Testis (tissue), 2 donors: ENCODE measurements at regions not wholly inside any gene's neighbourhood (a gene's known extent, or its start where the extent isn't known, plus 50 kb on each side); places are given as distances from the start of the nearest gene placed in this dataset.

ENCODE experiments used
- DNase-seq: peaks from one replicate; pipeline ENCODE4 v3.0.0-alpha.2; 2019
- H3K27ac ChIP-seq, 2 donors: fragments of 200-600 bp; sonication (generic); one replicate each; pipeline ENCODE4 v1.5.1; 2019
- H3K27me3 ChIP-seq: fragments of 200-600 bp; sonication (generic); one replicate; pipeline ENCODE4 v1.5.1; 2019
- H3K36me3 ChIP-seq: fragments of 200-600 bp; sonication (generic); one replicate; pipeline ENCODE4 v1.5.1; 2017; ENCODE audit warnings: low read depth; ENCODE audit errors: missing control alignments
- H3K4me1 ChIP-seq: fragments of 200-600 bp; sonication (generic); one replicate; pipeline ENCODE4 v1.5.1; 2019
- H3K4me3 ChIP-seq, 2 donors: fragments of 200-600 bp; sonication (generic); one replicate each; pipeline ENCODE4 v1.5.1; 2017 to 2019
- H3K9me3 ChIP-seq: fragments of 200-600 bp; sonication (generic); one replicate; pipeline ENCODE4 v1.5.1; 2017
- POLR2A ChIP-seq: fragments of 450-650 bp; IDR thresholded peaks from one replicate; pipeline ENCODE4 v1.6.1; 2017; ENCODE audit warnings: antibody characterized with exemption, mild to moderate bottlenecking, moderate library complexity
- WGBS, 2 donors: methylation state at CpG; one replicate each; pipeline ENCODE4 v1.1.5; 2018; 5-methylcytosine and 5-hydroxymethylcytosine counted together
- intact Hi-C: fragments of 100-400 bp; cut with DNase I; formaldehyde crosslinking; loops from one replicate; pipeline ENCODE4 v1.15.1; 2023; ENCODE audit warnings: low total_unique reads
- TF ChIP-seq, protein P1 (sequence below), 3 experiments: fragments of 450-650 bp in 2 of 3; fragments of 200-600 bp in 1 of 3; sonication (generic) in 1 of 3; IDR thresholded peaks; one replicate each; pipeline ENCODE4 v1.5.1; 2016 to 2019; ENCODE audit warnings: antibody characterized with exemption in 3 of 3, mild to moderate bottlenecking in 2 of 3, moderate library complexity in 1 of 3

DNA sequence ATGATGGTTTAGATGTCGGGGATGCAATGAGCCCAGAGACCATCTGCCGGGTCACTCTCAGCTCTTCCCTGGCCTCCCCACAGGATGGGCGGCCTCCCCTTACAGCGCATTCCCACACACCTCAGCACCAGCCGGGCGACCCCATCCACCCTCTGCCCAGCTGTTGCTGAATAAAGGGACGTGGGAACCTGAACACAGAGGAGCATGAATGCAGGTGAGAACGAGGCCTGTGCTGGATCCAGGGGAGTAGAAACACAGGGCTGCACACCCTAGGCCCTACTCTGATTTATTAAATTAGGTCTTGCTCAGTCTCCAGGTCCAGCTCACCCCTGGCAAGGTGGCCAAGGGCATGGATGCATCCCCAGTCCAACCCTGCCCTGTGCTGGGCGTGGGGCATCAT, 180.5 kb downstream of the CTTN start:
- TF ChIP-seq POLR2A = no peak
- WGBS, 2 donors = 89 to 94% methylated on average over 9 of the region's 9 CpGs
- intact Hi-C loops = no loop called here
- Histone ChIP-seq H3K4me1 (no peaks in the 10 kb centered on the region), H3K27ac (no peak overlapping the region), H3K9me3 (no peaks in the 10 kb centered on the region), H3K36me3 (no peaks in the 10 kb centered on the region), H3K4me3 (no peak overlapping the region), H3K27me3 (no peaks in the 10 kb centered on the region)
- DNase-seq = no peak

DNA sequence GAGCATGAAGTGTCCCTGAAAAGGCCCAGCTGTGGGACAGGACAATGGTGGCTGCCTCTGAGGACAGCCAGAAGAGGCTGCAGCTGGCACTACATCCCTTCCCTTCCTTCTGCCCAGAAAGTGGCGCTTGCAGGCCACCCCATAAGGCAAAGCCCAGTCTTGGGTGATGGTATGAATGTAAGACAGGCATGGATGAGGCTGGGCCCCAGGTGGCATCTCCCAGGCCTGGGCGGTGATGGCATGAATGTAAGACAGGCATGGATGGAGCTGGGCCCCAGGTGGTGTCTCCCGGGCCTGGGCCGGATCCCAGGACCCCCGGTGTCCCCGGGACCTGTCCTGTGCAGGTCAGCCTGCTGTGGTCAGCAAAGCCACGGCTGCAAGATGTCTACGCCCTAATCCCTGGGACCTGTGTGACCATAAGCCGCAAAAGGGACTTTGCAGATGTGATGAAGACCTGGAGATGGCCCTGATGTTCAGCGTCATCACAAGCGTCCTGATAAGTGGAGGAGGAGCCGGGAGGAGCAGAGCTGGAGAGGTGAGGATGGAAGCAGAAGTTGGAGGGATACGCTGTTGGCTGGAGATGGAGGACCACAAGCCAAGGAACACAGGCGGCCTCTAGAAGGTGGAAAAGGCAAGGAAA, 181.1 kb downstream of the CTTN start:
- intact Hi-C loops = no loop called here
- no peak for DNase-seq
- no peak overlapping the region for H3K4me3 ChIP-seq
- 90 to 92% methylated on average over 13 to 14 of the region's 14 CpGs for WGBS, 2 donors
- no peak overlapping the region for H3K27ac ChIP-seq
- no peaks in the 10 kb centered on the region for H3K36me3 ChIP-seq
- H3K9me3 ChIP-seq = no peaks in the 10 kb centered on the region
- no peak for TF ChIP-seq POLR2A
- no peaks in the 10 kb centered on the region for H3K27me3 ChIP-seq
- no peaks in the 10 kb centered on the region for H3K4me1 ChIP-seq

DNA sequence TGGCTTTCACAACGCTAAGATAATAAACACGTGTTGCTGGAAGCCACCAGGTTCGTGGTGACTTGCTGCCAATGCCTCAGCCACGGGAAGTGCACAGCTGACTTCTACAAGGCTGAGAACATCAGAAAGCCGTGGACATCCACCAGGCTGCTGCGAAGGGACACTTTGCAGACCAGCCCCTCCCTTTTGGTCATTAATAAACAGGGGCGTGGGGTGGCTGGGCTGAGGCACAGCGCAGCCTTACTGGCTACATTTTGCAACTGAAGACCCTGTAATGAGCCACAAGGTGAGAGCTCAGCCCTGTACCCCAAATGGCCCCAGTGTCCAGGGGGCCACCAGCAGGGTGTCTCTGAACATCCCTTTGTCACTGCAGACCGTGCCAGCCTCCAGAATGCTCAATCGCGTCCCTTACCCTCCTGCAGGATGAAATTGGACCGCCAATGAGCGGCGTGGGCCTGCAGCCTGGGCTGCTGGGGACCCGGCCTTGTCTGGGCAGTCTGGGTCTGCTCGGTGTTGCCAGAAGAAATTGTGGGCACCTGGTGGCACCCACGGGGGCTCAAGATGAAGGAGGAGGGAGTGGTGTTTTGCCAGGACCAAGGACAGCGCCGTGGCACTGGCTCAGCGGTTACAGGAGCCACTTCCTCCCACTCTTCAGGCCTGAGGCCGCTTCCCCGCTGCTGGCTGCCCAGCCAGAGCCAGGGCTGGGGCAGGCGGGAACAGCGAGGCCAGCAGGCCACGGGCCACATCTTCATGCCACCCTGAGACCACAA, 181.9 kb downstream of the CTTN start:
- H3K27me3 ChIP-seq = no peaks in the 10 kb centered on the region
- H3K36me3 ChIP-seq = no peaks in the 10 kb centered on the region
- H3K27ac ChIP-seq = no peak overlapping the region
- TF ChIP-seq, protein P1, sequence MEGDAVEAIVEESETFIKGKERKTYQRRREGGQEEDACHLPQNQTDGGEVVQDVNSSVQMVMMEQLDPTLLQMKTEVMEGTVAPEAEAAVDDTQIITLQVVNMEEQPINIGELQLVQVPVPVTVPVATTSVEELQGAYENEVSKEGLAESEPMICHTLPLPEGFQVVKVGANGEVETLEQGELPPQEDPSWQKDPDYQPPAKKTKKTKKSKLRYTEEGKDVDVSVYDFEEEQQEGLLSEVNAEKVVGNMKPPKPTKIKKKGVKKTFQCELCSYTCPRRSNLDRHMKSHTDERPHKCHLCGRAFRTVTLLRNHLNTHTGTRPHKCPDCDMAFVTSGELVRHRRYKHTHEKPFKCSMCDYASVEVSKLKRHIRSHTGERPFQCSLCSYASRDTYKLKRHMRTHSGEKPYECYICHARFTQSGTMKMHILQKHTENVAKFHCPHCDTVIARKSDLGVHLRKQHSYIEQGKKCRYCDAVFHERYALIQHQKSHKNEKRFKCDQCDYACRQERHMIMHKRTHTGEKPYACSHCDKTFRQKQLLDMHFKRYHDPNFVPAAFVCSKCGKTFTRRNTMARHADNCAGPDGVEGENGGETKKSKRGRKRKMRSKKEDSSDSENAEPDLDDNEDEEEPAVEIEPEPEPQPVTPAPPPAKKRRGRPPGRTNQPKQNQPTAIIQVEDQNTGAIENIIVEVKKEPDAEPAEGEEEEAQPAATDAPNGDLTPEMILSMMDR (IDR thresholded peaks at IDR 0.05) = no peak
- TF ChIP-seq POLR2A = no peak
- no peak for DNase-seq
- H3K9me3 ChIP-seq = no peaks in the 10 kb centered on the region
- no peaks in the 10 kb centered on the region for H3K4me1 ChIP-seq
- intact Hi-C loops = no loop called here
- 80 to 93% methylated on average over 9 to 21 of the region's 25 CpGs for WGBS, 2 donors
- H3K4me3 ChIP-seq = no peak overlapping the region

DNA sequence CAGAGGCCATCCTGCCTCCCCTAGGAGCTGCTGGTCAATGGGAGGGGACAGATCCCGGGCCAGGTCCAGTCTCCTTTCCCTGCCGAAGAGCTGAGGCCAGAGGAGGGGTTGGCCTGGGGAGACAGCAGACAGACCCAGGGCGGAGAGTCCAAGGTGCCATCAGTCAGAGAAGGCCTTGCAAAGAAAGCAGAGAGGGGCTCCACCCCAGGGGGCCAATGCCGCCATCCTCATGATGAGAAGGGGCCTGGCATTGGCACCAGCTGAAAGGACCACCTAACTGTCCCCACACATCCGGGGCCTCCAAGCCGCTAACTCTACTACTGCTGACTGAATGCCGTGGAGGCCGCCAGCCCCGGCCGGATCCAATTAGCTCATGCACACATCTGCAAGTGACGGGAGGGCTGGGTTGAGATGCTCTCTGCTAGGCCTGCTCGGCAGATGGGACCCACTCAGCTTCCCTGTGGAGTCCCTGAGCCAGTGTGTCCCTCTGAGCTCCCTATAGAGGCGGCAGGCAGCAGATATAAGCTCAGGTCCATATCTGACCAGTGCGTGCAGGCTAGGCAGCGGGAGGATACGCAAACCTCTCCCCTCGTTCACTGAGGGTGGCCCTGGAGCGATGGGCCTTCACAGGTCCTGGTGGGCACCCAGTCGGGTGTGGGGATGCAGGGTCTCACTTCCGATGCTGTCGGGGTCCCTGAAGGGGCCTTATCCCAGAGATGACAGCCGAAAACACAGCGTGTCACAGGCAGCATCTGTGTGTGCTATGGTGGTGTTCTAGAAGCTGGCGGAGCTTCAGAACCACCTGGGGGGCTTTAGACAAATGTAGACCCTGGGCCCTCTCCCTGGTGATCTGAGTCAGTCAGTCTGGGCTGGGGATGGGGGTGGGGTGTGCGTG, 183.9 kb downstream of the CTTN start:
- DNase-seq = no peak
- H3K4me3 ChIP-seq = no peak overlapping the region
- no peaks in the 10 kb centered on the region for H3K27me3 ChIP-seq
- H3K9me3 ChIP-seq = no peaks in the 10 kb centered on the region
- TF ChIP-seq, protein P1 (IDR thresholded peaks at IDR 0.05) = no peak
- no peak for TF ChIP-seq POLR2A
- WGBS, 2 donors = 83 to 93% methylated on average over 11 to 25 of the region's 25 CpGs
- H3K36me3 ChIP-seq = no peaks in the 10 kb centered on the region
- no peaks in the 10 kb centered on the region for H3K4me1 ChIP-seq
- no peak overlapping the region for H3K27ac ChIP-seq
- intact Hi-C loops = no loop called here

DNA sequence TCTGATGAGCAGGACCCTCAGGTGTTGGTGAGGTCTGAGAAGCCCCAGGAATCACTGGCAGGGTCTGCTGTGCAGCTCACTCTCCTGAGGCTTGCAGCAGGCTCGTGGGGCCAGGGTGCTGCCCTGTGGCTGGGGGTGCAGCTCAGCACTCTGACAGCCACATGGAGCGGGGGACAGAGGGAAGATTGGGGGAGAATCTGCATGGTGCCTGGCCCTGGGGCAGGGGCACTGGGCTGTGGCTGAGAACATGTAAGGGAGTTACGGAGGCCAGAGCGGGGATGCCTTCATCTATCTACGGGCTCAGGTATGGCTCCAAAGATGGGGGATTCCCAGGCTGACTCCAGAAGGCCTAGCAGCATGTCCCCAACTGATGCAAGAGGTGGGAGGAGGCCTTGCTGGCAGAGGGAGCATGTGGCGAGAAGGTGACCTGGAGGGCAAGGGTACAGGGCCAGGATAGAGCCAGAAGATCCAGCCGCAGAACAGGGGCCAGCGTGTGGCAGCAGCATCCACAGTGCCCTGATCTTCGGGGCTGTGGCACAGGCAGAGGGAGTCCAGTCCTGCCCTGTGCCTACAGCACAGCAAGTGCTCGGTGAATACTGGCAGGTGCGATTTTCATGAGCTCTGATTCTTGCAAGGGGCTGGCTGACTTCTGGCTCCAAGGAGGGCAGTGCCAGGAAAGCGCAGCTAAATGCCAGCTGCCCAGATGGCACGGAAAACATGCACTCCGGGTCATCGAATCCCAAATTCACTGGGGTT, 184.7 kb downstream of the CTTN start:
- Histone ChIP-seq H3K27me3 (no peaks in the 10 kb centered on the region), H3K4me3 (no peak overlapping the region), H3K36me3 (no peaks in the 10 kb centered on the region), H3K4me1 (no peaks in the 10 kb centered on the region), H3K27ac (no peak overlapping the region), H3K9me3 (no peaks in the 10 kb centered on the region)
- intact Hi-C loops = no loop called here
- no peak for TF ChIP-seq POLR2A
- TF ChIP-seq, protein P1 (IDR thresholded peaks at IDR 0.05) = no peak
- WGBS, 2 donors = 81 to 93% methylated on average over 6 to 15 of the region's 15 CpGs
- no peak for DNase-seq
